Stimulated activated CD8-positive, alpha-beta memory T cell treated with anti-CD3 and anti-CD28 coated beads, Interleukin-15, amount 100 ng/mL, for 48 hours (primary cell): ENCODE measurements at regions not wholly inside any gene's neighbourhood (a gene's known extent, or its start where the extent isn't known, plus 50 kb on each side); places are given as distances from the start of the nearest gene placed in this dataset.

ENCODE experiments used
- DNase-seq, 2 donors: peaks; one replicate each; pipeline ENCODE4 v3.0.0-alpha.2; 2020; ENCODE audit warnings: low read depth in 2 of 2

DNA sequence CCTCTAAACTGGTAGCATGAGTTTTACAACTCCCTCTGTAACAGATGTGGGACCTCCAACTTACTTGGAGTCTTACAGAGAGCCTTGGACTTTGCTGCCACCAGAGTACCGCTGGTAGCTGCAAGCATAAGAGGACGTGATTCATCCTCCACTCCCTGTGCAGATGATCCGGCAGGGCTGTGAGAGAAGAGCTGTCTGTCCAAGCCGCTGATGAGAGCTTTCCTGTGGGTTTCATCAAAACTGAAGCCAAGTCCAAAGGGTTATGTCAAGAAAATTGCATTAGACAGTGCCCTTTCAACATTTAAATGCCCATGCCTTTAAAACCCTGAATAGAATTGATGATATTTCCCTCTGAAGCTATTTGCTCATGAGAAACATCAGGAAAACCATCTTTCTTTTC is 85.8 kb downstream of the LLPH start:
- no peak for DNase-seq

DNA sequence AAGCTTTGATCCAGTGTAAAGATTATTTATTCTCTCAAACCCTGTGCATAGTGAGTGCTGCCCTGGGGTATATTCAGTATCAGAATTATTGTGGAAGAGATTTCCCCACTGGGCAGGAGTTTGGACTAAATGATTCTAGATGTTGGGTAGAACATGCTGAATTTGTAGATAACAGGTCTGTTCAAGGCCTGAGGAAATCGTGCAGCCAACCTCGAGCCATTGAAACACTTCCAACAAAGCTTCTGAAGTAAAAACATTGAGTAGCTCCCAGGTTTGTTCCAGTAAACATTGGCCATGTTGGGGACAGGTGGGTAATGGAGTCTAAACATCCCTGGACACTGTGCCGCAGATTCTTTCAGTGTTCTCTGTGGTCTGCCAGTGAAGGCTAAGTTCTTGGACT is 87.5 kb downstream of the LLPH start:
- DNase-seq = no peak

DNA sequence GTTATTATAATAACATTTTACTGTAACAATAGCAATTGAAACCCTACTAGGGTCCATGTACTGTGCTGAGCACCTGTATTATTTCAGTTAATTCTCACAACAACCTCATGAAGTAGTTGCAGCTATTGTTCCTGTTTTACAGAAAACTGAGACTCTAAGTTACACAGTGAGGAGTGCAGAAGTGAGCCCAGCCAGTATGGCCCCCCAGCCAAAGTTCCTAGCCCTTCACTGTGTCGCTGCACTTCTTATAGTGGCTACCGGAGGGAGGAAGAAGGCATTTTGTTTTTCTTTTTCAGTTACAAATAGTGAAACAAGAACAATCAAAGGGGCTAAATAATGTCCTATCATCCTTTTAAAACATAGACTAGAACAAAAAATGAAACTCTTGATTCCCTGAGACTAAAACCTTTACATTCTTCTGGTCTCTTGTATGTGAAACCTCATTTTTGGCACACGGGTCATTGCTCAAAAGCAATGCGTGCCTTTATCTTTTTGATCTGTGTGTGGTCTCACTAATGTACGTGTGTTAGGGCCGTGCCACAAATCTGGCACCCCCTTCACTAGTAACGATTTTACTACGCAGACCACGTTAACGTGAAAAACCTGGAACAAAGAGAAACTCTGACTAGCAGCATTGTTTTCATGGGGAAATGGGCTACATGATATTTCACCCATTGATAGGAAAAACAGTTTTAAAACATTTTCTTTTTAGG is 88.7 kb downstream of the LLPH start:
- DNase-seq = no peak

DNA sequence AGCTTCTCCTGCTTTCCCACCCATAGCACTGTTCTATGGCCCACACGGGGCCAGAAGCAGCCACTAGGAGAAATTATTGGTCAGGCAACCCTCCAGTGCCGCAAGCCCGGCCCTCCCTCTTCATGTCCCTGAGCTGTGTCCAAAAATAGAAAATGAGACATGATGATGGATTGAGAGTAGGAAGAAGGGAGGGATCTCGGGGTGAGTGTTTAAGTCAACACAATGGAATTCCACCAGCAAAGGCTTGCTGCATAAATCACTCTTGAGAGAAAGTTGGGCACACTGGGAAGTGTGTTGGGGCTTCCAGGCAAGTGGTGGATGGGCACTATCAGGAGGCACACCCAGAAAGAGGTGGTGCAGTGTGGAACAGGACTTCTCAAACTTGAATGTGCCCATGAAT is 94.2 kb downstream of the LLPH start:
- no peak for DNase-seq

DNA sequence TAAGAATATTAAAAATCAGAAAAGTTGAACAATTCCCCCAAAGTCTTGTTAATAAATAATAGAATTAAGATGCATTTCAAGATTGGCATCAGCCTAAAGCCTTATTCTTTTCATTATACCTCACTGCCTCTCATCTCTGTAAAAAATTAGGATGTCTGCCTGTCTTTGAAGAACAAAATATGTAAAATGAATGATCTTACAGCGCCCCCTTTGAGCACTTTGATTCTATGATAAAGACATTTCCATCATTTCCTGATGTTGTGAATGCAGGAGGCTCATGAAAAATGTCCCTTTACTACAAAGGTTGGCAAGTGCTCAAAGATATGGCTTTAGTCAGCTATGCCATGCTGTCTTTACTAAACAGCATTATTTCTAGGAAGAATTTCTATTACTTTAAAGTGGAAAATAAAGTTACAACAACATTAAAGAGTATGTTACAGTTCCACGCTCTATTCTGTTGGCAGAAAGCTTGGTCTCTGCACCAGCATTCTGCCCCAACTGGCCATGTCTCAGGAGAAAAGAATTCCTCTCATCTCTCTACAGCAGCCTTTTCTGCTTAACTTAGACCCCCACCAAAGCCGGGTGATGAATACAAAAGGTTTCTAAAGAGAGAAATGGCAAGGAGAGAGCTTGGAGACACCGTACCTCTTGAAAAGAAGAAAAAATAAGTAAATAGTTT is 95.1 kb downstream of the LLPH start:
- no peak for DNase-seq

DNA sequence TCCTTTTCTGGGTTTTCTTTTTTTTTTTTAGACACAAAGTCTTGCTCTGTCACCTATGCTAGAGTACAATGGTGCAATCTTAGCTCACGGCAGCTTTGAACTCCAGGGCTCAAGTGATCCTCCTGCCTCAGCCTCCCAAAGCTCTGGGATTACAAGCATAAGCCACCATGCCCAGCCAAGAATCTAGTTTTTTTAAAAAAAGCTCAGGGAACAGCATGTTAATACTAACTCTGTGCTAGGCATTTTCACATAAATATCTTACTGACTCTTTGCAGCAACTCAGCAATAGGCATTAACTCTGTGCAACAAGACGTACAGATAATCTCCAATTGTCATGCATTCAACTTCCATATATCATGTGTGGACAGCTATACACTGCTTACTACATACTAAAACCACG is 97.4 kb downstream of the LLPH start:
- no peak for DNase-seq

DNA sequence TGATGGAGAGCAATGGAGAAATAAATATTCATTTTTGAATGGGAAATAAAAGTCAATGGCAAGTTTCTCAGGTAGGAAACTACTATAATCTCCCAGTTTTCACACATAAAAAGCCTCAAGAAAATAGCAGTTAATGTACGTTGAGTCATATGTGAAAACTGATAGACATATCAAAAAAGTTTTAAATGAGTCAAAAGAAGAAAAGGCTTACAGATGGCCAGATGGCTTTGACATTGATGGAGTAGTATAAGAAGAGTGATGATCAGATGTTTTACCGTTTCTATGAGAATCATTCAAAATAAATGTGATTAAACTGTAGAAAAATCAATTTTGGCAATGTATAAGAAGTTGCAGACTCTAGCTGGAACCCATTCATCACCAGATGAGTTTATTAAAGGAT is 97.8 kb downstream of the LLPH start:
- DNase-seq = no peak

DNA sequence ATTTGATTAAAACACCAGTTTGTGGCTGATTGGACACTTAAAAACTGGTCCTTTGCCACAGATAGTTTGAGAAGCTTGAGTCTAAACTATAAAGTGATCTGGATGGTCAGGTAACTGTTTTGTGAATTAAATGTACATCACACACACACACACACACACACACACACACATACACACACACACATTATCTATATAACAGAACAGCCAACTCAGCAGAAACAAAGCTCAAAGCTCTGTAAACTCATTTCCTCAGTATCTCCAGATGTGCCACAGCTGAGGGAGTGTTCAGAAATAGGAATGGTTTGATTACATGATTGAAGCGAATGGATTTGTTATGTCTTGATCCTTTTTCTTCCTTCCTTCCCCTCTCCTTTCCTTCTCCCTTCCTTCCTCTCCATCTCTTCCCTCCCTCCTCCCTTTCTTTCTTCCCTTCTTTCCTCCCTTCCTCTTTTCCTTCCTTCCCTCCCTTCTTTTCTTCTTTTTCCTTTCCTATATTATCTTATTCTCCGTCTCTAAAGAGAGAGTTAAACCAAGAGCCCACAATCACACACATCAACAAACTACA is 100.3 kb downstream of the LLPH start:
- DNase-seq = no peak

DNA sequence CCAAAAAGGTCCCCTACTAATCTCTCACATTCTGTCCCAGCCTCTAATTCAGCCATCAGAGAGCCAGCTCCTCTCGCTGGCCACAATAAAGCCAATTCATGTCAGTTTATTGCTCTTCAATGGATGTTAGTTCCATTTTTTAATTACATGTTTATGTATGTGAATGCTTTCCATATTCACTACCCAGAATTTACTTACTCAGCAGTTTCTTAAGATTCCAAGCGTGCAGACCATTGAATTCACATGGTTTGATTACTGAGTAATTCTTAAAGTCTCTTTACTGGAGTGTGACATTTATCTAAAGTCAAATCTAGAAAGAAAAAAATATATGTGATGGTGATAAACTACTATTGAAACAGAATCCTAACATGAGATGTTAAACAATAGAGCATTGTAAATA is 102.2 kb downstream of the LLPH start:
- no peak for DNase-seq

DNA sequence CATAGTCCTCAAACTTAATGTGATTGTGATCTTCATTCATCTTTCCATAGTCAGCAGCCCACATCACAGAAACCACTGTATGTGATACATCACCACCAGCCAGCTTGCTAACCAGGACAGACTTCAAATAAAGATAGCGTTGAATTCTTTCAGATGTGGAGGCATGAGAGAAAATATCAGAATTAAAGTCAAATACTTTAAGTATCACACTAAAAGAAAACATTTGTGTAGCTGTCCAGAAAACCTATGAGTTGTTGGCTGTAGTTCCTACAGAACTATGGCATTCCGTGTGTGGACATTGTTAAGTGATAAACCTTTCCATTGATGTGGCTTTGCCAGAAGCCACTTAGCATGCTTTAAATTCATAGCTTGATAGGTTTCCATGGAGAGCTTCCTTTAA is 105.1 kb downstream of the LLPH start:
- no peak for DNase-seq

DNA sequence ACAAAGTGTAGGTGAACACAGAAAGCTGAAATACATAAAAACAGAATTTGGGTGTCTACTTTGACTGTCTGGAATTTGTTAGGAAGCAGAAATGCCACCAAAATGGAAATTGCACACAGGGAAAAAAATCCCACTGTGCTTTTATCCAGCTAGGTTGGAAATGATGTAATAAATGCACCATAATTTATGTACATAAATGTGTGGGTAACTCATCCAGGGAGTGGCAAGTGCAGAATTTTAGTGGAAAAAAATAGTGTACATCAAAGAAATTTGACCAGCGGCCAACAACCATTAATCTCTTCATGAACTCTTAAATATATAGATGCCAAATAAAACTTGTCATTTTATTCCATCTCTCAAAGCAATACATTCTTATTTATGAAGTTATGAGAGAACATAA is 105.6 kb downstream of the LLPH start:
- no peak for DNase-seq

DNA sequence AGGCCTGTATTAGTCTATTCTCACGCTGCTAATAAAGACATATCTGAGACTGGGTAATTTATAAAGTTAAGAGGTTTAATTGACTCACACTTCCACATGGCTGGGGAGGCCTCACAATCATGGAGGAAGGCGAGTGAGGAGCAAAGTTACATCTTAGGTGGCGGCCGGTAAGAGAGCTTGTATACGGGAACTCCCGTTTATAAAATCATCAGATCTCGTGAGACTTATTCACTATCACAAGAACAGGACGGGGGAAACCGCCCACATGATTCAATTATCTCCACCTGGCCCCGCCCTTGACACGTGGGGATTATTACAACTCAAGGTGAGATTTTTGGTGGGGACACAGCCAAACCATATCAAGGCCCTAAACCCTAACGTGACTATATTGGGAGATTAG is 110.1 kb downstream of the LLPH start:
- no peak for DNase-seq

DNA sequence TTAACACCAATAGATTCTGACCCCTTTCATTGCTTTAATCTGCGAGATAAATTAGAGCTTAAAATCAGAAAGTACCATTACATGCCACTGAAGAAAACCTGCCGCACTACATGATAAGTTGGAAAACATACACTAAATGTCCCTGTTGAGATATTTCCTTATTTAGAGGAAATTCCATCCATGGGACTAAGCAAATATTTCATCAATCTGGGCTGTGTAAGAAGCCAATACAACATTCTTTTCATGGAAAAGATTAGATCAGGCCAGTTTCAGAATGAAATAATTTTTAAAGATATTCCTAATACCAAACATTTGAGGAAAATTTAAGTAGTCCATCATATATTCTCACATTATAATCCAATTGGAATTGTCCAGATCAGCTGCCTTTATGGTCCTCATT is 112.8 kb downstream of the LLPH start:
- DNase-seq = no peak
